ENCODE measurements at regions not wholly inside any gene's neighbourhood (a gene's known extent, or its start where the extent isn't known, plus 50 kb on each side); places are given as distances from the start of the nearest gene placed in this dataset.

GRCh38 chr13:62524498-62524897 is 1108.8 kb upstream of the PCDH20 start:
- ATAC-seq (ENCODE audit: low FRiP score) (no peak), DNase-seq (ENCODE audit: low spot score) (no peak)
- TF ChIP-seq CTCF (IDR thresholded peaks at IDR 0.05) = no peak

- no peak for ATAC-seq (ENCODE audit: low FRiP score)
Measured at GRCh38 chr13:62524061-62524460, 1108.4 kb upstream of the PCDH20 start.

GRCh38 chr13:62512194-62513141 is 1096.8 kb upstream of the PCDH20 start:
- ATAC-seq (ENCODE audit: low FRiP score) (no peak), DNase-seq (ENCODE audit: low spot score) (no peak)
- no peak for TF ChIP-seq CTCF (IDR thresholded peaks at IDR 0.05)

More at GRCh38 chr13:62524061-62524460, 1108.4 kb upstream of the PCDH20 start:
- DNase-seq (ENCODE audit: low spot score) = no peak
- no peak for TF ChIP-seq CTCF (IDR thresholded peaks at IDR 0.05)

- TF ChIP-seq CTCF (IDR thresholded peaks at IDR 0.05) = no peak
- DNase-seq (ENCODE audit: low spot score) = no peak
- no peak for ATAC-seq (ENCODE audit: low FRiP score)
Measured at GRCh38 chr13:62510906-62511655, 1095.4 kb upstream of the PCDH20 start.

- no peak for TF ChIP-seq CTCF (IDR thresholded peaks at IDR 0.05)
- no peak for ATAC-seq (ENCODE audit: low FRiP score)
- no peak for DNase-seq (ENCODE audit: low spot score)
Measured at GRCh38 chr13:62502588-62502987, 1086.9 kb upstream of the PCDH20 start.

- no peak for DNase-seq (ENCODE audit: low spot score)
- TF ChIP-seq CTCF (IDR thresholded peaks at IDR 0.05) = no peak
- ATAC-seq (ENCODE audit: low FRiP score) = no peak
Measured at GRCh38 chr13:62489731-62490130, 1074.1 kb upstream of the PCDH20 start.

Measured in omental fat pad (tissue), 3 donors.